ENCODE measurements at regions not wholly inside any gene's neighbourhood (a gene's known extent, or its start where the extent isn't known, plus 50 kb on each side); places are given as distances from the start of the nearest gene placed in this dataset.
"Not testable (repeated sequence)": the region's sequence is repeated elsewhere in the genome, so short reads cannot be mapped to it uniquely, and the experiment has no call there.

DNA sequence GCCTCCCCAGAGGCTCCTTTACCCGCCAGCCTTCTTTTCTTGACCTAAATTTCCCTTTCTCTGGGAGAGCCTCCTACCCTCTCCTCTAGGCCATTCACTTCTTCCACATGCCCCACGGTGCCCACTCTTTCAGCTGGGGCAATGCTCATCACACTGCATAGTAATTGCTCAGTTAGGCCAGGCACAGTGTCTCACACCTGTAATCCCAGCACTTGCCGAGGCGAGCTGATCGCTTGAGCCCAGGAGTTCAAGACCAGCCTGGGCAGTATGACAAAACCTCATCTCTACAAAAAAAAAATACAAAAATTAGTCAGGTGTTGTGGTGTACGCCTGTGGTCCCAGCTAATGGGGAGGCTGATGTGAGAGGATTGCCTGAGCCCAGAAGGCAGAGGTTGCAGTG, 1956.7 kb downstream of the FOXD4L5 start:
- H3K27ac ChIP-seq; H3K4me3 ChIP-seq; H3K27me3 ChIP-seq; H3K9ac ChIP-seq (ENCODE audit: low read depth in 2 of 2, low read length in 2 of 2); H3K36me3 ChIP-seq; intact Hi-C loops (cut with DNase I); DNase-seq; H3K9me3 ChIP-seq; H3K4me1 ChIP-seq: not testable (repeated sequence)

DNA sequence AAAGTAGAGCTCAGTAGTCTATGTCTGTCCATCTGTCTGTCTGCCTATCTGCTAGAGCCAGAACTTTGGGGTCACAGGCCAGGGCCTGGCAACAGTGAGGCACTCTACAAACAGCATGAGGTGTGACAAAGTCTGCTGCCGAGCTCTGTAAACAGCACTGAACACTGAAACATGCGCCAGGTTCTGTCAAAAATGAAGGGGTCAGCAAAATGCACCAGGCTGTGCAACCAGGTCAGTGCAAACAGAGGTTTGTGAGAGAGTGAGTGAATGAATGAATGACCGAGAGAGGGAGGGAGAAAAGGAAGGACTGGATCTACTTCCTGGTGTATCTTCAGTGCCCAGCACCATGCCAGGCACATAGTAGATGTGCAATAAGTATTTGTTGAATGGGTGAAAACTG, 1957.8 kb downstream of the FOXD4L5 start:
- DNase-seq; H3K27ac ChIP-seq; H3K9ac ChIP-seq (ENCODE audit: low read depth in 2 of 2, low read length in 2 of 2); H3K4me3 ChIP-seq; H3K4me1 ChIP-seq; H3K36me3 ChIP-seq; H3K27me3 ChIP-seq; H3K9me3 ChIP-seq; intact Hi-C loops (cut with DNase I): not testable (repeated sequence)

DNA sequence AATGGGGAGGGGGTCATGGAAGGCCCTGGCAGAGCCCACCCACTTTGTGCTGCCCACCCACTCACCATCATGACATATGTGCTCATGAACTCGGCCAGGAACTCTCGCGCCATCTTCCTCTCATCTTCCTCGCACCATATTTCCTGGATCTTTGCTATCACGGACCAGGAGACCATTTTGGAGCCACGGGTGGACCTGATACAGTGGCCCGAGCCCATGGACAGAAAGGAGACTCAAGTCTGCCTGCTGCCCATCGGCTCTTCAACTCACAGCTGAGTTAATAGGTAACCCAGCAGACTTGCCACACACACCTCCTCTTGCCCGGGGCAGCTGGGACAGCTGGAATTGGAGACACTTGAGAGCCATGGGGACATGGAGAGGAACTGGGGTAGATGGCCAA, 1958.3 kb downstream of the FOXD4L5 start:
- intact Hi-C loops (cut with DNase I); H3K4me3 ChIP-seq; H3K27ac ChIP-seq; H3K9ac ChIP-seq (ENCODE audit: low read depth in 2 of 2, low read length in 2 of 2); DNase-seq; H3K27me3 ChIP-seq; H3K9me3 ChIP-seq; H3K4me1 ChIP-seq; H3K36me3 ChIP-seq: not testable (repeated sequence)

DNA sequence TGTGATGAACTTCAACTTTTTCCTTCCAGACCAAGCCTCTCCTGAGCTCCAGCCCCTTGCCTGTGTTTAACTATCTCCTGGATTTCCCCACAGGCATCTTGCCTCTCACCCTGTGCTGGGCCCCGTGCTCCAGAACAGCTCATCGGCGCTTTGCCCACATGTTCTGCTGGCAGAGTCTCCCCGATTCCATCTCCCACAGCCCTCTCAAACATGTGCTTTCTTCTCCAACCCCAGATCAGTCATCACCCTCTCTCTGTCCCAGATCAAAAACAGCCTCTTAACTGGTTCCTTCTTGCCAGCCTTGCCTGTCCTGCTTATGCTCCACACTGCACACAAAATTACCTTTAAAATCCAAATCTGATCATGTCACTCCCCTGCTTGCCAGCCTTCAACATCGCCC, 1959.3 kb downstream of the FOXD4L5 start:
- H3K4me3 ChIP-seq; H3K27me3 ChIP-seq; H3K36me3 ChIP-seq; intact Hi-C loops (cut with DNase I); H3K9ac ChIP-seq (ENCODE audit: low read depth in 2 of 2, low read length in 2 of 2); H3K27ac ChIP-seq; H3K9me3 ChIP-seq; H3K4me1 ChIP-seq: not testable (repeated sequence)
- peak; percentile 8 for DNase-seq

DNA sequence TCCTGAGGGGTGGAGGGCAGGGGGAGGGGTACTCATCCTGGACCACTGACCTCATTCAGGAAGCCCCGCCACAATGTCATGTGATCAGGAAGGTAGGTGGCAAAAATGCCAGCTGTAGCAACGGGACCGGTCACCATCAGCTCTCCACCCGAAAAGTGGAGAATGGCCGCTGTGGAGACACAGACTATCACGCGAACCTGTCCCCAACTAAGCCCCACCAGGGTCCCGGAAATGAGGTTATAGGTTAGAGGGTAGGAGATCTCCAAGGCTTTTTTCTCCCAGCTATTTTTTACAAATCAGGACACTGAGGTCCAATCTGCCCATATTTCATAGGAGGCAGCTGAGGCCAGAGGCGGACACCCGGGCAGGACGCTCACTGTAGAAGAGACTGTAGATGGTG, 1966.9 kb downstream of the FOXD4L5 start:
- H3K27ac ChIP-seq; intact Hi-C loops (cut with DNase I); H3K36me3 ChIP-seq; H3K27me3 ChIP-seq; H3K9me3 ChIP-seq; H3K4me1 ChIP-seq; H3K4me3 ChIP-seq; H3K9ac ChIP-seq (ENCODE audit: low read depth in 2 of 2, low read length in 2 of 2): not testable (repeated sequence)
- DNase-seq, result peak; percentile 8

DNA sequence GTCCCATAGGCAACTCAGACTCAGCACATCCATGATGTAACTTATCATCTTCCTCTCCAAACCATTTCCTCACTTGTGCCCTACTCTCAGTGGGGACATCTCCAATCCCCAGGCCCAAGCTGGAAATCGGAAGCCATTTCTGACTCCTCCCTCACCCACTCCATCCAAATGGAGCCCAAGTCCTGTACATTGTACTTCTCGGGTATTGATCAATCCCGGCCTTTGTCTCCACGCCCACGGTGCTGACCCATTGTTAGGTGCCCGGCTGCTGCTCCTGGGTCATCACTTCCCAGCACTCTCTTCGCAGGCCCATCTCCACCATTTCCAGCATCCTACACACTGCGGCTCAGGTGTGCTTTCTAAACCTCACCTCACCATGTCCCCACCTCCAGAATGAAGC, 1969.6 kb downstream of the FOXD4L5 start:
- H3K4me1 ChIP-seq; intact Hi-C loops (cut with DNase I): not testable (repeated sequence)
- peak; percentile 15 for DNase-seq

DNA sequence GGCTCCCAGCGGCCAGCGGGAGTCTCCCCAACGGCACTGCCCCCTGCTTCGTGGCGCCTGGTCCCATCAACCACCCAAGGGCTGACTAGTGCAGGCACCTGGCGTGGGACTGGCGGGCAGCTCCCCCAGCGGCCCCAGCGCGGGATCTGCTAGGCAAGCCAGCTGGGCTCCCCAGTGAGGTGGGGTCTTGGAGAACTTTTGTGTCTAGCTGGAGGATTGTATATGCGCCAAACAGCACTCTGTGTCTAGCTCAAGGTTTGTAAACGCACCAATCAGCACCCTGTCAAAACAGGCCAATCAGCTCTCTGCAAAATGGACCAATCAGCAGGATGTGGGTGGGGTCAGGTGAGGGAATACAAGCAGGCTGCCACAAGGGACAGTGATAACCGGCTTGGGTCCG, 1988.2 kb downstream of the FOXD4L5 start:
- H3K27ac ChIP-seq; H3K9ac ChIP-seq (ENCODE audit: low read depth in 2 of 2, low read length in 2 of 2); H3K27me3 ChIP-seq; intact Hi-C loops (cut with DNase I); H3K4me1 ChIP-seq; H3K4me3 ChIP-seq; H3K9me3 ChIP-seq; DNase-seq; H3K36me3 ChIP-seq: not testable (repeated sequence)

More for the DNA sequence above, 1969.6 kb downstream of the FOXD4L5 start:
- H3K9me3 ChIP-seq; H3K27me3 ChIP-seq; H3K9ac ChIP-seq (ENCODE audit: low read depth in 2 of 2, low read length in 2 of 2); H3K27ac ChIP-seq; H3K36me3 ChIP-seq; H3K4me3 ChIP-seq: not testable (repeated sequence)

DNA sequence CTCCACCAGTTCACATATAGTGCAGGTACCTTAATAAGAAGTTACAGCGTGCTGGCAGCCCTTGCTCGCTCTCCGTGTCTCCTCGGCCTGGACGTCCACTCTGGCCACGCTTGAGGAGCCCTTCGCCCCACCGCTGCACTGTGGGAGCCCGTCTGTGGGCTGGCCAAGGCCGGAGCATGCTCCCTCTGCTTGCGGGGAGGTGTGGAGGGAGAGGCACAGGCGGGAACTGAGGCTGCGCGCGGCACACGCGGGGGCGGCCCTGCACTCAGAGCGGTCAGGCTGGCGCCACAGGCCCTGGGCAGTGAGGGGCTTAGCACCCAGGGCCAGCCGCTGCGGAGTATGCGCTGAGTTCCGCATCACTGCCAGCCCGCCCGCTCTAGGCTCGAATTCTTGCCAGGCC, 1988.6 kb downstream of the FOXD4L5 start:
- H3K27ac ChIP-seq; H3K27me3 ChIP-seq; DNase-seq; H3K9me3 ChIP-seq; intact Hi-C loops (cut with DNase I); H3K4me1 ChIP-seq; H3K9ac ChIP-seq (ENCODE audit: low read depth in 2 of 2, low read length in 2 of 2); H3K36me3 ChIP-seq; H3K4me3 ChIP-seq: not testable (repeated sequence)

DNA sequence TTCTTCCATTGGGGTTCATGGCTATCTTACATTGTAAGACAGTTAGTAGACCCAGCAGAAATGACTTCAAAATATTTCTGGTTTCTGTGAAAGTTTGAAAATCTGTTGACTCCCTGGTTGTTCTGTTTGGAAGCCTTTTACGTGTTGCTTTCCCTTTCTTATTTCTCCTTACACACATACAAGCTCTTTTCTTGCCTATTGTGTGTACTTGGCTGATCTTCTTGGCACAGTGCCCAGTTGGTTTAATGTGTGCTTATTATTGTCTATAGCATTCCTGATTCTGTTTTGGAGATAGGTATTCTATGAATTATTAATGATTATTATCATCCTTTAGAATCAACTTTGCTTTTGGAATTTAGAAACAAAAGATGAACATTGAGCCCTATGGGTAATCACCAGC, 1995.0 kb downstream of the FOXD4L5 start:
- intact Hi-C loops (cut with DNase I); H3K27me3 ChIP-seq; H3K4me3 ChIP-seq; H3K36me3 ChIP-seq; H3K4me1 ChIP-seq; H3K9ac ChIP-seq (ENCODE audit: low read depth in 2 of 2, low read length in 2 of 2); DNase-seq; H3K9me3 ChIP-seq; H3K27ac ChIP-seq: not testable (repeated sequence)
